Omental fat pad (tissue), 3 donors: ENCODE measurements at regions not wholly inside any gene's neighbourhood (a gene's known extent, or its start where the extent isn't known, plus 50 kb on each side); places are given as distances from the start of the nearest gene placed in this dataset.

Source experiments
- ATAC-seq: fragments of 150-250 bp; one replicate; pipeline ENCODE4 v1.9.1; 2016; ENCODE audit warnings: mild to moderate bottlenecking, moderate library complexity; ENCODE audit not compliant: low FRiP score
- DNase-seq: peaks from one replicate; pipeline ENCODE4 v3.0.0-alpha.2; 2019; ENCODE audit warnings: low spot score
- CTCF ChIP-seq, 3 donors: fragments of 450-650 bp; IDR thresholded peaks; one replicate each; pipeline ENCODE4 v1.5.1; 2016 to 2017; ENCODE audit warnings: antibody characterized with exemption in 3 of 3, mild to moderate bottlenecking in 3 of 3, moderate library complexity in 2 of 3

GRCh38 chr4:17138847-17139246, 240.4 kb upstream of the LDB2 start:
- ATAC-seq (no peak), DNase-seq (no peak)
- TF ChIP-seq CTCF (IDR thresholded peaks at IDR 0.05) = no peak

GRCh38 chr4:17134565-17134964, 236.1 kb upstream of the LDB2 start:
- ATAC-seq = no peak
- no peak for TF ChIP-seq CTCF (IDR thresholded peaks at IDR 0.05)
- no peak for DNase-seq

GRCh38 chr4:17134100-17134499, 235.7 kb upstream of the LDB2 start:
- no peak for TF ChIP-seq CTCF (IDR thresholded peaks at IDR 0.05)
- ATAC-seq (no peak), DNase-seq (no peak)

GRCh38 chr4:17132226-17132625, 233.8 kb upstream of the LDB2 start:
- no peak for ATAC-seq
- no peak for DNase-seq
- no peak for TF ChIP-seq CTCF (IDR thresholded peaks at IDR 0.05)

- ATAC-seq (no peak), DNase-seq (no peak)
- TF ChIP-seq CTCF (IDR thresholded peaks at IDR 0.05) = no peak
Measured at GRCh38 chr4:17128268-17128667, 229.8 kb upstream of the LDB2 start.

GRCh38 chr4:17126321-17126966, 228.0 kb upstream of the LDB2 start:
- TF ChIP-seq CTCF (IDR thresholded peaks at IDR 0.05) = no peak

GRCh38 chr4:17124767-17125166, 226.3 kb upstream of the LDB2 start:
- no peak for ATAC-seq
- DNase-seq = no peak
- TF ChIP-seq CTCF (IDR thresholded peaks at IDR 0.05) = no peak

More at GRCh38 chr4:17126321-17126966, 228.0 kb upstream of the LDB2 start:
- DNase-seq = no peak
- no peak for ATAC-seq
